Skeletal muscle satellite cell (primary cell): ENCODE measurements at regions not wholly inside any gene's neighbourhood (a gene's known extent, or its start where the extent isn't known, plus 50 kb on each side); places are given as distances from the start of the nearest gene placed in this dataset.
"Not testable (repeated sequence)": the region's sequence is repeated elsewhere in the genome, so short reads cannot be mapped to it uniquely, and the experiment has no call there.

ENCODE experiments used
- H3K27me3 ChIP-seq: 2 replicates; pipeline ENCODE4 v1.7.0; 2013; ENCODE audit warnings: low read length; ENCODE audit not compliant: control insufficient read depth, insufficient read depth
- H3K36me3 ChIP-seq: 2 replicates; pipeline ENCODE4 v1.7.0; 2013; ENCODE audit warnings: mild to moderate bottlenecking, control low read depth, low read length; ENCODE audit not compliant: insufficient read depth
- H3K4me1 ChIP-seq: 2 replicates; pipeline ENCODE4 v1.7.0; 2013; ENCODE audit warnings: low read length; ENCODE audit not compliant: control insufficient read depth, insufficient read depth
- H3K4me2 ChIP-seq: 2 replicates; pipeline ENCODE4 v1.7.0; 2013; ENCODE audit warnings: mild to moderate bottlenecking, low read length
- H3K4me3 ChIP-seq: 2 replicates; pipeline ENCODE4 v1.7.0; 2013; ENCODE audit warnings: low read length
- H3K9ac ChIP-seq: 2 replicates; pipeline ENCODE4 v1.7.0; 2013; ENCODE audit warnings: mild to moderate bottlenecking, low read depth, low read length, moderate library complexity
- H3K9me3 ChIP-seq: replicated peaks from 2 replicates; pipeline ENCODE4 v1.7.0; 2013; ENCODE audit warnings: mild to moderate bottlenecking, control low read depth, low read length

DNA sequence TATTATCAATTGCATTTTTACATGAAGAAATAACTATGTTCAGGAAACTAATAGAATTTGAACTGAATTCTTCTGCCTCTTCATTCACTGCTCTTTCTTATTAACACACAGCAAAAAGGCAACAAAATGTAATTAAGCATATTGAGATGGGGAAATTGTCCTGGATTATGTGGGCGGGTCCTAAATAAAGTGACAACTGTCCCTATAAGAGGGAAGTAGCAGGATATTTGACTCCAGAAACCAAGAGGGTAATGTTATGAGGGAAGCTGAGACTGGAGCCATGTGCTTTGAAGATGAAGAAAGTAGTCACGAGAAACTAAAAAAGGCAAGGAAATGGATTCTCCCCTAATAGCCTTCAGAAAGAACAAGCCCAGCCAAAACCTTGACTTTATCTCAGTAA is 311.2 kb upstream of the PIK3R1 start:
- Histone ChIP-seq H3K4me3 (no peak overlapping the region), H3K27me3 (no peaks in the 10 kb centered on the region)

DNA sequence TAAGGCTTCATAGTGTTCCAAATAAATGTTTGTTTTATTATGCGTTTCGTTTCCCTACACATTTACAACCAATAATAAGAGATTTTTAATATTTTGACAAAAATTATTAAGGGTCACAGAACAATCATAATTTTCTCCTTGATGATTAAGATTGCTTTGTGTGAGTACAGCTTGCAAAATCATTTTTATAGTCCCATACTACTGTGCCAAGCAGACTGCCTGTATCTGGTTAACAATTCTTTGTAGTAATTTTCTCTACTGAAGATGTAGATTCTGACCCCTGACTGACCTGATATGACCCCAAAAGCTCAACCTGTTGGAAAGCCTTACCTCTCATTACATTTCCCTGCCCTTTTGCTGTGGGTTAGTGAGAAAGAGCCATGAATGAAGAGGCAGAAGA is 311.9 kb upstream of the PIK3R1 start:
- Histone ChIP-seq H3K9me3 (no peaks in the 10 kb centered on the region), H3K4me2 (no peak overlapping the region), H3K4me1 (no peaks in the 10 kb centered on the region), H3K4me3 (no peak overlapping the region), H3K36me3 (no peaks in the 10 kb centered on the region), H3K27me3 (no peaks in the 10 kb centered on the region), H3K9ac (no peak overlapping the region)

More for the DNA sequence above, 311.2 kb upstream of the PIK3R1 start:
- H3K4me2 ChIP-seq, result no peak overlapping the region
- no peaks in the 10 kb centered on the region for H3K4me1 ChIP-seq
- H3K9me3 ChIP-seq, result no peaks in the 10 kb centered on the region
- no peak overlapping the region for H3K9ac ChIP-seq
- no peaks in the 10 kb centered on the region for H3K36me3 ChIP-seq

DNA sequence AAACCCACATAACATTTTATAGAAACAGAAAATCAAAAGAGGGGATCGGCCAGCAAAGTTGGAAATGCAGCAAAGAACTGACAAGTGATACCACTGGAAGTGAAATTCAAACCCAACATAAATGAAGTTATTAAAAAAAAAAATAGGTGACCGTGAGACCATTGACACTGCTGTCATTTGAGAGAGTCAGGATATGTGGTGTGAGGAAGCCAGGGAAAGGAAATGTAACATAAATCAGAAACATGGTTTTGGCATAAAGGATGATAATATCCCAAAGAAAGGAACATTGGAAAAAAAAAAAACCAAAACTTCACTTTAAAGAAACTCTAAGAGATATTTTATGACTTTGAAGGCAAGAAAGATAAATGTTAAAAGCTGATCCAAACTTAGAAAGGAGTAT is 312.4 kb upstream of the PIK3R1 start:
- Histone ChIP-seq H3K4me1 (no peaks in the 10 kb centered on the region), H3K4me3 (no peak overlapping the region), H3K9ac (no peak overlapping the region), H3K27me3 (no peaks in the 10 kb centered on the region), H3K9me3 (no peaks in the 10 kb centered on the region), H3K36me3 (no peaks in the 10 kb centered on the region), H3K4me2 (no peak overlapping the region)

DNA sequence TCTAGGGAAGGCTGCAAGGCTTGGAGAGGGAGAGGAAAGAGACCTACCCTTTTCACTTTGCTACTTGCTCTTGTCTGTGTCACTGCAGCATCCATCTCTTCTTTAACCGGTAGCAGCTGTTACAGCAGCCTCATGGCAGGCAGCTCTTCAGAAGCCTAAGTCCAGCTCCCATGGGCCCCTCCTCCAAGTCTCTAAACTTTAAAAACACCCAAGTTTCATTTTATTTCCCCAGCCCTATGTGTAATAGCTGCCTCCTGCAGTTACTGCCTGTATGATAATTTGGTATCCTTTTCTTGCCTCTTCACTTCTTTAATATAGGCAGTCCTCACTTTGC is 313.1 kb upstream of the PIK3R1 start:
- Histone ChIP-seq H3K4me1 (no peaks in the 10 kb centered on the region), H3K4me2 (no peak overlapping the region), H3K9me3 (no peaks in the 10 kb centered on the region), H3K9ac (no peak overlapping the region), H3K4me3 (no peak overlapping the region), H3K27me3 (no peaks in the 10 kb centered on the region), H3K36me3 (no peaks in the 10 kb centered on the region)

DNA sequence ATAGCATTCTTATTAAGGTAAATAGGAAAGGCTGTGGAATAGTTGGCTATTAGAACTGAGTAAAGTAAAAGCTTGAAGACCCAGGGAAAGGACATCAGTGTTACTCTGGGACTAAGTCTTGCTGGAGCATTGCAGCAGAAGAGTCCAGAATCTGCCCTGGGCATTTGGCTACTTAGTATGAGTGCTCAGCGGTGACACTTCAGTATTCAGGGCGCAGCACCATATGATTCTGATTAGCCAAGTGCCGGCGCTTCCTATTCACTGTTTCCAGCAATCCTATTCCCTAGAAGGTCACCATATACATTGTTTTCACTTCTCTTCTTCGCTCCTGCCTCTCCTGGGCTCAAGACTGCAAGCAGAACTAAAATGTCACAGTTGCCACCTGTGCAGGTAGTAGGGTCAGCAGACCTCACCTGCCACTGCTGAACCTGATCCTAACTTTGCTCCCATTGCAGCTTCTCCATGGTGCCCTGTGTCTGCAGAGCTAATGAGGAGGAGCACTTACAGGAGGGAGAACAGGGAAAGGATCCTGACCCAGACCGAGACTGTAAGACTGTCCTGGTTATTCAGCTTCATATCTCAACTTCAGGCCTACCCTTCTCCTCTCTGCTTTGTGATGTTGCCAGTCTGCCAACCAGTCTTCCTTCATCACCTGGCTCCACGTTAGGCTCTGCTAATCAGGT is 313.6 kb upstream of the PIK3R1 start:
- no peak overlapping the region for H3K4me2 ChIP-seq
- no peak overlapping the region for H3K4me3 ChIP-seq
- no peaks in the 10 kb centered on the region for H3K4me1 ChIP-seq
- H3K36me3 ChIP-seq, result no peaks in the 10 kb centered on the region
- no peaks in the 10 kb centered on the region for H3K27me3 ChIP-seq
- H3K9me3 ChIP-seq, result no peaks in the 10 kb centered on the region
- no peak overlapping the region for H3K9ac ChIP-seq

DNA sequence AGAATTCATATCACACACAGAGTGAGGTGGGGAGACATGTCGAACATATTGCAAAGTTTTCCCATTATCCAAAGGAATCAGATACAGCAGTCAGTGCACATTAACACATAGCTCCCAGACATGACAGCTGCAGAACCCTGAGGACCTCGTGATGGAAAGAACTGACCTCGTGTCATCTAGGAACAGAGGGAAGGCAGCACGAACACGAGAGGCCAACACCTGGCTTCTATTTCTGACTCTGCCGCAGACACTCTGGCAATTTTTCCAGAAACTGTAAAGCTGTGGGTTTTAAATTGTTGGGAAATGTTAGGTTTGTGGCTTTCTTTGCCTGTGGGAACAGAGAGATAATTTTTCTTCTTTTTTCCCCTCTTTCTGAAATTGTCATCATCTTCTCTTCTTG is 315.0 kb upstream of the PIK3R1 start:
- Histone ChIP-seq H3K4me2 (no peak overlapping the region), H3K27me3 (no peaks in the 10 kb centered on the region), H3K9ac (no peak overlapping the region), H3K36me3 (no peaks in the 10 kb centered on the region), H3K9me3 (no peaks in the 10 kb centered on the region), H3K4me1 (no peaks in the 10 kb centered on the region), H3K4me3 (no peak overlapping the region)

DNA sequence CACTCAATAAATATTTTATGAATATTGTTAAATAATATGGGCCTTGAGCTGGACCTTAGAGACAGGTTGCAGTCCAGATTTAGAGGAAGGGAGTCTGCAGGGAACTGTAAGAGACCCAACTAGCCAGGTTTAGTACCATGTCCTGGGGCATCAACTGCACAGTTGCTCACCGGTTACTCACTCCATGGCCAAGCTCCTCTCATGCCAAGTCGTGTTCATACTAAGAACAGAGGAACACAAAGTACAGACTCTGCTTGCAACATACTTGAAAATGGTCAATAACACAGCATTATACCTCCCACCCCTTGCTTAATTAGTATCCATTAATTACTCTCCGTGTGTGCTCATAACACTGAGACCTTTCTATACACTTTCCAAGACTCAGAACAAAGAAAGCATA is 317.6 kb upstream of the PIK3R1 start:
- Histone ChIP-seq H3K4me3 (no peak overlapping the region), H3K9ac (no peak overlapping the region), H3K4me2 (no peak overlapping the region), H3K9me3 (no peaks in the 10 kb centered on the region), H3K4me1 (no peaks in the 10 kb centered on the region), H3K36me3 (no peaks in the 10 kb centered on the region), H3K27me3 (no peaks in the 10 kb centered on the region)

DNA sequence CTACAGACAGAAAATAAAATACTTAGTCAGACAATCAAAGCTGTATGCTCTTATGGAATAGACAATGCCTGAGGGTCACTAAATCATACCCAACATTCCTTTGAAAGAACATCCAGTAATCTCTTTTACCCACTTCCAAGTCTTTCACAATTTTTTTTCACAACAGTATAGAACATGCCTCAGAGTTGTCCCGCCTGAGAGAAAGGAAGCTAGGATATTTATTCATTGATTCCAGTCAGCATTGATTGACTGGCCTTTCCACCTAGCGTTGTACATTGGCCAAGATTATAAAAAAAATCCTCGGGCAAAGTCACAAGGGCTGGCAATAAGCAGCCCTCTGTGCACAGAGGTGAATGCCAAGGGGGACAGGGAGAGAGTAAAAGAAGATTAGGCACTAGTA is 318.1 kb upstream of the PIK3R1 start:
- Histone ChIP-seq H3K9me3 (no peaks in the 10 kb centered on the region), H3K9ac (no peak overlapping the region), H3K27me3 (no peaks in the 10 kb centered on the region), H3K4me1 (no peaks in the 10 kb centered on the region), H3K36me3 (no peaks in the 10 kb centered on the region), H3K4me2 (no peak overlapping the region), H3K4me3 (no peak overlapping the region)

DNA sequence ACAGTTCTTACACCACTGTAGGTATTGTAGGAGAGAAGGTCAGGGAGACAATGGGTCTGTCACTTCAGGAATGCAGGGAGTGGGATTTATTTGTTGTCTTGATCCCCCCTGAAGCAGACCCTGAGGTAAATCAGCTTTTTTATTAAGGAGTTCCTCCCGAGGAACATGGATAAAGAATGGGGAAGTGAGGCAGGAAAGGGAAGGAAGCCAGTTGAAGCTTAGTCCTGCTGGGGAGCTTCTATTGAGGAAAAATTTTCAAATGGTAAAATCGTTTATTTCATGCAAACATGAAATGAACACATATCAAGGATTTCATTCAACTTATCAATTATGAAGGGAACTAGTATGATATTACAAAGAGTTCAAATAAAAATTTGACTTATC is 318.6 kb upstream of the PIK3R1 start:
- no peak overlapping the region for H3K4me2 ChIP-seq
- no peaks in the 10 kb centered on the region for H3K4me1 ChIP-seq
- H3K9me3 ChIP-seq, result no peaks in the 10 kb centered on the region
- no peak overlapping the region for H3K9ac ChIP-seq
- H3K36me3 ChIP-seq, result no peaks in the 10 kb centered on the region
- H3K27me3 ChIP-seq, result no peaks in the 10 kb centered on the region
- H3K4me3 ChIP-seq, result no peak overlapping the region

DNA sequence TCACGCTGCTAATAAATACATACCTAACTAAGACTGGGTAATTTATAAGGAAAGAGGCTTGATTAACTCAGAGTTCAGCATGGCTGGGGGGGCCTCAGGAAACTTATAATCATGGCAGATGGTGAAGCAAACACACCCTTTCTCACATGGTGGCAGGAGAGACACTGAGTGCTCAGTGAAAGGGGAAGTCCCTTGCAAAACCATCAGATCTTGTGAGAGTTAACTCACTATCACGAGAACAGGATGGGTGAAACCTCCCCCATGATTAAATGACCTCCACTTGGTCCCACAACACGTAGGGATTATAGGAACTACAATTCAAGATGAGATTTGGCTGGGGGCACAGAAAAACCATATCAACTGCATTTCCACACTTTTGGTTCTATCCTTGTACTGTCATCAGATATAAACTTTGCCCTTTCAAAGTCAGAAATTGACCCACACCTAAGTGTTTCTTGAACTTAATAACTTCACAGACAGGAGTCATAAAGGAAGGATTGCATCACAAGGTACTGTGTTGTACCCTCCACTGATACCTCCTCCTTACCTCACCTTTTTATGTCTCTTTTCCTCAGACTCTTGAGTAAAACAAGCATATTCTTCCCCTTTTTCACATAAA is 319.1 kb upstream of the PIK3R1 start:
- Histone ChIP-seq H3K4me1 (no peaks in the 10 kb centered on the region), H3K27me3 (no peaks in the 10 kb centered on the region), H3K36me3 (no peaks in the 10 kb centered on the region), H3K4me3 (no peak overlapping the region), H3K4me2 (no peak overlapping the region), H3K9me3 (no peaks in the 10 kb centered on the region), H3K9ac (no peak overlapping the region)

DNA sequence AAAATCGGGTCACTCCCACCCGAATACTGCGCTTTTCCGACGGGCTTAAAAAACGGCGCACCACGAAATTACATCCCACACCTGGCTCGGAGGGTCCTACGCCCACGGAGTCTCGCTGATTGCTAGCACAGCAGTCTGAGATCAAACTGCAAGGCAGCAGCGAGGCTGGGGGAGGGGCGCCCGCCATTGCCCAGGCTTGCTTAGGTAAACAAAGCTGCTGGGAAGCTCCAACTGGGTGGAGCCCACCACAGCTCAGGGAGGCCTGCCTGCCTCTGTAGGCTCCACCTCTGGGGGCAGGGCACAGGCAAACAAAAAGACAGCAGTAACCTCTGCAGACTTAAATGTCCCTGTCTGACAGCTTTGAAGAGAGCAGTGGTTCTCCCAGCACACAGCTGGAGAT is 325.7 kb upstream of the PIK3R1 start:
- not testable (repeated sequence) for H3K27me3 ChIP-seq, H3K4me2 ChIP-seq, H3K36me3 ChIP-seq, H3K9ac ChIP-seq, H3K9me3 ChIP-seq, H3K4me1 ChIP-seq, H3K4me3 ChIP-seq

DNA sequence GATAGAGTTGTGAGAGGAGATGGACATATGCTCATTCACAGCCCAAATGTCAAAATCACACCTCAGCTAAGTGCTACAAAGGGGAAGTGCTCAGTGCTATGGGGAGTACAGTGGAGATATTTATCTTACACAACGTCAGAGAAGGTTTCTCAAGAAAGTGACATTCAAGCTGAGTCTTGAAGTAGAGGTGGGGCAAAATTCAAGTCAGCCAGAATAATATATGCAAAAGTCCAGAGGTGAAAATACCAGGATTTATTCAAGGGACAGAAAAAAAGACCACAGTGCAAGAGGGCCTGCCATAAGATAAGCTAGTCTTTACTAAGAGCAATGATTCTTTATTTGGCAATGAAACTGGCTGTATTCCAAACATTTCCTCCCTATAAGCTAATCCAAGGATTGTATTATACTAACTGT is 327.8 kb upstream of the PIK3R1 start:
- Histone ChIP-seq H3K27me3 (no peaks in the 10 kb centered on the region), H3K9ac (no peak overlapping the region), H3K9me3 (no peaks in the 10 kb centered on the region), H3K36me3 (no peaks in the 10 kb centered on the region), H3K4me1 (no peaks in the 10 kb centered on the region), H3K4me3 (no peak overlapping the region), H3K4me2 (no peak overlapping the region)
